OCI-LY3 (cell line): ENCODE measurements at regions not wholly inside any gene's neighbourhood (a gene's known extent, or its start where the extent isn't known, plus 50 kb on each side); places are given as distances from the start of the nearest gene placed in this dataset.

Experiments used
- CTCF ChIP-seq: fragments of 200-600, 300-600 bp; sonication (generic); IDR thresholded peaks from 2 replicates; pipeline ENCODE4 v1.5.1; 2014; ENCODE audit warnings: antibody characterized with exemption, low read length, low read depth
- EZH2phosphoT487 ChIP-seq: fragments of 200-600 bp; shearing (Covaris generic); IDR thresholded peaks from 2 replicates; pipeline ENCODE4 v1.6.1; 2018; ENCODE audit warnings: antibody characterized with exemption, mixed run types, low read depth

GRCh38 chr2:8405334-8405733 is 276.5 kb upstream of the ID2 start:
- TF ChIP-seq EZH2phosphoT487 (no peak), CTCF (no peak)
